ENCODE measurements at regions not wholly inside any gene's neighbourhood (a gene's known extent, or its start where the extent isn't known, plus 50 kb on each side); places are given as distances from the start of the nearest gene placed in this dataset.

DNA sequence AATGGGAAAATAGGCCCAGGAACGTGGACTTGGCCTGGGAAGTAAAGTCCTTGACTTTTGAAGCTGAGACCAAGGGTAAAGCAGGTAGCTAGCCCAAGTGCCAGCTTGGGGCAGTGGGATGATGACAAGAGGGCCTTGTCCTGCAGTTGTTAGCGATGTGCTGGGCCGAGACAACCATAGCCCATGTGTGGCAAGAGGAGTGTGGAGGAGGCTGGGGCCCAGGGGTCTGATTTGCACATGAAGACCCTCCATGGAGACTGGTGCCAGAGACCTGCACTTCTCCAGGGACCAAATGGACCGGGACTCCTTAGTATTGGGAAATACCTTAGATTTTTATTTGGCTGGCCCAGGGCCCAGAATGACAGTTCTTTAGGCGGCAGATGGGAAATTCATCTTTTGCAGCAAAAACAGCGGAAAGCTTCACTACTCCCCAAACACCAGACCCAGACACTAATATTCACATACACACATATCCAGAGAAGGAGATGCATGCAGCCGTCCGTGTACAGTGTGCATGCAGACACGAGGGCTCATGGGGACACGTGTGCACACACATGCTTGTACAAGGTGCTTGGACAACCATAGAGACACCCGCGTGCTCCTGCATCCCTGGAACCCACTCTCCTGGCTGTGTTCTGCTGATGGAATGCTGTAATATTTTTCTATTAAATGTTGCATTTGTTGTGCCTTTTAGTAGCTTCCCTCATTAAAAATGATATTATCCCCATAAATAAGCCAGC lies 78.1 kb upstream of the CSF3R start:
- Histone ChIP-seq H2AFZ (replicated peaks; ENCODE audit: low read length, poor library complexity) (no peak overlapping the region), H4K8ac (ENCODE audit: low read depth in 2 of 2, low read length in 2 of 2) (no peak overlapping the region), H2BK20ac (ENCODE audit: low read depth, low read length) (no peak overlapping the region), H3K79me1 (ENCODE audit: low read depth in 1 of 2, low read length in 2 of 2) (no peaks in the 10 kb centered on the region), H3K23ac (ENCODE audit: low read depth, low read length) (no peak overlapping the region), H3K4me3 (ENCODE audit: insufficient read depth, low read depth, low read length) (no peak overlapping the region), H2BK5ac (ENCODE audit: low read depth, low read length, poor library complexity, severe bottlenecking) (no peak overlapping the region), H2AK5ac (ENCODE audit: low read depth, low read length) (no peak overlapping the region), H3K4me2 (ENCODE audit: low read depth, low read length) (no peak overlapping the region), H3K27ac (ENCODE audit: insufficient read depth, low read length) (no peak overlapping the region), H4K5ac (ENCODE audit: low read depth, low read length) (no peak overlapping the region), H4K91ac (ENCODE audit: insufficient read depth, low read depth, low read length) (no peak overlapping the region), H3K9me1 (ENCODE audit: insufficient read depth, low read length) (no peaks in the 10 kb centered on the region), H3K9ac (ENCODE audit: low read depth, low read length) (no peak overlapping the region), H3K36me3 (ENCODE audit: control insufficient read depth, insufficient read depth, low read length) (no peaks in the 10 kb centered on the region), H2BK120ac (ENCODE audit: low read depth, low read length) (no peak overlapping the region), H3K4me1 (ENCODE audit: control insufficient read depth, insufficient read depth, low read length) (no peaks in the 10 kb centered on the region), H3K18ac (ENCODE audit: low read depth, low read length) (no peak overlapping the region), H3K14ac (replicated peaks; ENCODE audit: low read depth, low read length) (no peak overlapping the region), H4K20me1 (ENCODE audit: insufficient read depth, low read length) (no peaks in the 10 kb centered on the region), H3K27me3 (ENCODE audit: control insufficient read depth, insufficient read depth, low read length) (peaks cover 4% of the 10 kb centered on the region), H3K56ac (ENCODE audit: extremely low read depth, insufficient read depth, low read length) (no peak overlapping the region), H2AK9ac (replicated peaks; ENCODE audit: low read depth, low read length, poor library complexity) (no peak overlapping the region), H2BK15ac (ENCODE audit: low read depth, low read length) (no peak overlapping the region), H3K9me3 (ENCODE audit: control insufficient read depth, insufficient read depth, low read length) (no peaks in the 10 kb centered on the region), H3K4ac (ENCODE audit: low read depth, low read length) (no peak overlapping the region)
- POLR2A ChIA-PET (ENCODE audit: unreplicated experiment): no interaction called here
- in situ Hi-C loops (cut with MboI; ENCODE audit: low sequenced_read_pairs): no loop called here
- TF ChIP-seq MXI1 (IDR thresholded peaks at IDR 0.05; ENCODE audit: borderline replicate concordance, low read depth, low read length): no peak
- 40% methylated on average over 1 of the region's 12 CpGs; no CpG with 5 or more reads in 1 of the 2 experiments for WGBS, 2 experiments (ENCODE audit: extremely low coverage in 2 of 2, insufficient read length in 1 of 2)
- CTCF ChIA-PET: no interaction called here
- BruUV-seq (replicated peaks): no TSS peak
- dilution Hi-C loops (cut with HindIII; ENCODE audit: low sequenced_read_pairs, unreplicated experiment): no loop called here
- no peak for ATAC-seq (ENCODE audit: low read depth)
- intact Hi-C loops (cut with micrococcal nuclease): no loop called here
- no peak for DNase-seq

Measured in IMR-90 (cell line).